ENCODE measurements at regions not wholly inside any gene's neighbourhood (a gene's known extent, or its start where the extent isn't known, plus 50 kb on each side); places are given as distances from the start of the nearest gene placed in this dataset.

GRCh38 chr4:108567831-108568230 is 52.5 kb upstream of the RPL34 start:
- no peak for TF ChIP-seq FOXM1 (IDR thresholded peaks at IDR 0.05; ENCODE audit: borderline replicate concordance)
- TF ChIP-seq NFRKB (IDR thresholded peaks at IDR 0.05): no peak
- TF ChIP-seq BHLHE40 (IDR thresholded peaks at IDR 0.05; ENCODE audit: borderline replicate concordance): no peak
- no peak for TF ChIP-seq HDGF (IDR thresholded peaks at IDR 0.05; ENCODE audit: borderline replicate concordance)
- TF ChIP-seq CTBP1 (IDR thresholded peaks at IDR 0.05; ENCODE audit: borderline replicate concordance): no peak
- no peak for TF ChIP-seq FOXK2 (IDR thresholded peaks at IDR 0.05)
- no peak for TF ChIP-seq SP1 (IDR thresholded peaks at IDR 0.05)
- TF ChIP-seq L3MBTL2 (conservative IDR thresholded peaks at IDR 0.05): no peak
- TF ChIP-seq ARNT (IDR thresholded peaks at IDR 0.05): no peak
- no peak for TF ChIP-seq ZNF384 (IDR thresholded peaks at IDR 0.05)
- TF ChIP-seq PKNOX1 (IDR thresholded peaks at IDR 0.05): no peak
- no peak for TF ChIP-seq LEF1 (IDR thresholded peaks at IDR 0.05; ENCODE audit: borderline replicate concordance)
- TF ChIP-seq TARDBP (IDR thresholded peaks at IDR 0.05): no peak
- no peak for TF ChIP-seq SUZ12 (IDR thresholded peaks at IDR 0.05)
